Epithelial cell of esophagus (primary cell): ENCODE measurements at regions not wholly inside any gene's neighbourhood (a gene's known extent, or its start where the extent isn't known, plus 50 kb on each side); places are given as distances from the start of the nearest gene placed in this dataset.

Experiments
- DNase-seq: peaks from one replicate; pipeline ENCODE4 v3.0.0; 2010; ENCODE audit warnings: low read depth
- H3K4me3 ChIP-seq: 2 replicates; pipeline ENCODE4 v1.5.1; 2011; ENCODE audit warnings: mild to moderate bottlenecking, low read length, control low read depth
- CTCF ChIP-seq: IDR thresholded peaks from 2 replicates; pipeline ENCODE4 v1.5.1; 2011; ENCODE audit warnings: low read depth, mild to moderate bottlenecking, low read length, control low read depth, inconsistent platforms; ENCODE audit not compliant: insufficient read depth; ENCODE audit errors: missing control alignments

DNA sequence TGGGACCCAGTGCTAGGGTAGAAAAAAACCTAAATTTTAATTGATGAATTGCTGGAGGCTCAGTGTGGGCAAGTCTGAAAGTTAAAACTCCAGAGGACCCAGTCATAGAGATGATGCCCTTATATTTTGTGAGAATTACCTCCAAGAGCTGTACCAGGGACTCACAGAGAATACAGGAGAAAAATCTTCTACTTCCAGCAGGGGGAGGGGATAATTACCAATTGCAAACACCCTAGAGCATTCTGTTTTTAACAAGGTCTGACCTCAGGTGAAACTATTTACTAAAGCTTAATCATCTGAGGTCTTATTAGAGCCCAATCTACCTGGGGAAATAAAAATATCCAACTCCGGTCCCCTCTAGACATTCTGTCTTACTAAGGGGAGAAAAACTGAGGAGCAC is 994.7 kb upstream of the MIR17HG start:
- TF ChIP-seq CTCF = no peak

GRCh38 chr13:90355162-90355751 is 992.2 kb upstream of the MIR17HG start:
- H3K4me3 ChIP-seq = no peak overlapping the region
- TF ChIP-seq CTCF = no peak
- DNase-seq = no peak

More for the DNA sequence above, 994.7 kb upstream of the MIR17HG start:
- no peak overlapping the region for H3K4me3 ChIP-seq
- no peak for DNase-seq

DNA sequence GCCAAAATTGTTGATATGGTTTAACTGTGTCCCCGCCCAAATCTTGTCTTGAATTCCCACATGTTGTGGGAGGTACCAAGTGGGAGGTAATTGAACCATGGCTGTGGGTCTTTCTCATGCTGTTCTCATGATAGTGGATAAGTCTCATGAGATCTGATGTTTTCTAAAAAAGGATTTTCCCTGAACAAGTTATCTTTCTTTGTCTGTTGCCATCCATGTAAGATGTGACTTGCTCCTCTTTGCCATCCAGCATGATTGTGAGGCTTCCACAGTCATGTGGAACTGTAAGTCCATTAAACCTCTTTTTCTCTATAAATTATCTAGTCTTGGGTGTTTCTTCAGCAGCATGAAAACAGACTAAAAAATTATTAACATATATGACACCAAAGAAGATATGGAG is 986.7 kb upstream of the MIR17HG start:
- no peak for TF ChIP-seq CTCF
- no peak overlapping the region for H3K4me3 ChIP-seq
- no peak for DNase-seq

DNA sequence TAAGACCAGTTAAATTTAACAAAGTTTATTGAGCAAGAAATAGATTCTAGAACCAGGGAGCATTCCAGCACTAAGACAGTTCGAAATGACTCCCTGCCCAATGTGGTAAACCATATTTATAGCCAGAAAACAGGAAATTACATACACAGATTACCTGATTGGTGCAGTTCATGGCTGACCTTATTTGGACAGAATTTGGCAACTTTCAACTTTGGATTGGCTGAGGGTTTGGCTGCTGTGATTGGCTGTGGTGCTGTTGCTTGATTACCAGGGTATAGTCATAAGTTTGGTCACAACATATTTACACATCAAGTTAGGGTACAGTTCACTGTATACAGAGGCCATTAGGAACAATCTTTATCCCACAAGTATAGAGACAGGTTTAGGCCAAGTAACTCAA is 984.8 kb upstream of the MIR17HG start:
- no peak for TF ChIP-seq CTCF
- no peak overlapping the region for H3K4me3 ChIP-seq
- no peak for DNase-seq

- DNase-seq = peak; percentile 33
- TF ChIP-seq CTCF = peak; percentile 50
- no peak overlapping the region for H3K4me3 ChIP-seq
Measured at GRCh38 chr13:90365130-90365529, 982.4 kb upstream of the MIR17HG start.

GRCh38 chr13:90374168-90374567 is 973.3 kb upstream of the MIR17HG start:
- no peak for DNase-seq
- no peak overlapping the region for H3K4me3 ChIP-seq
- TF ChIP-seq CTCF = no peak

- TF ChIP-seq CTCF = no peak
- DNase-seq = no peak
- no peak overlapping the region for H3K4me3 ChIP-seq
Measured at GRCh38 chr13:90375851-90376250, 971.6 kb upstream of the MIR17HG start.
